Retinal pigment epithelial cell (primary cell): ENCODE measurements at regions not wholly inside any gene's neighbourhood (a gene's known extent, or its start where the extent isn't known, plus 50 kb on each side); places are given as distances from the start of the nearest gene placed in this dataset.
"Not testable (repeated sequence)": the region's sequence is repeated elsewhere in the genome, so short reads cannot be mapped to it uniquely, and the experiment has no call there.

Source experiments
- DNase-seq: peaks from one replicate; pipeline ENCODE4 v3.0.0-alpha.2; 2010; ENCODE audit warnings: low read depth
- H3K4me3 ChIP-seq: 2 replicates; pipeline ENCODE4 v1.5.1; 2011; ENCODE audit warnings: mild to moderate bottlenecking, low read length, control low read depth, moderate library complexity
- CTCF ChIP-seq: conservative IDR thresholded peaks from 2 replicates; pipeline ENCODE4 v1.5.1; 2011; ENCODE audit warnings: low read depth, low read length, control low read depth, inconsistent platforms

- DNase-seq: no peak
- no peak for TF ChIP-seq CTCF
- no peak overlapping the region for H3K4me3 ChIP-seq
Observed at GRCh38 chr1:194846488-194846887, 1660.1 kb upstream of the B3GALT2 start.

- no peak for DNase-seq
- no peak for TF ChIP-seq CTCF
- H3K4me3 ChIP-seq: no peak overlapping the region
Observed at GRCh38 chr1:194843077-194843476, 1656.7 kb upstream of the B3GALT2 start.

- no peak overlapping the region for H3K4me3 ChIP-seq
- no peak for DNase-seq
- no peak for TF ChIP-seq CTCF
Observed at GRCh38 chr1:194833111-194833510, 1646.7 kb upstream of the B3GALT2 start.

GRCh38 chr1:194831595-194831994 is 1645.2 kb upstream of the B3GALT2 start:
- H3K4me3 ChIP-seq, DNase-seq: not testable (repeated sequence)

- H3K4me3 ChIP-seq: no peak overlapping the region
- no peak for TF ChIP-seq CTCF
- DNase-seq: no peak
Observed at GRCh38 chr1:194830387-194830786, 1644.0 kb upstream of the B3GALT2 start.

- TF ChIP-seq CTCF: no peak
- no peak for DNase-seq
- H3K4me3 ChIP-seq: no peak overlapping the region
Observed at GRCh38 chr1:194829492-194829891, 1643.1 kb upstream of the B3GALT2 start.

GRCh38 chr1:194825382-194825781 is 1639.0 kb upstream of the B3GALT2 start:
- peak; percentile 34 for TF ChIP-seq CTCF
- H3K4me3 ChIP-seq: no peak overlapping the region
- DNase-seq: no peak

- no peak overlapping the region for H3K4me3 ChIP-seq
- TF ChIP-seq CTCF: no peak
- DNase-seq: no peak
Observed at GRCh38 chr1:194821091-194821490, 1634.7 kb upstream of the B3GALT2 start.
